Lower leg skin (tissue), 3 donors: ENCODE measurements at regions not wholly inside any gene's neighbourhood (a gene's known extent, or its start where the extent isn't known, plus 50 kb on each side); places are given as distances from the start of the nearest gene placed in this dataset.
"Not testable (repeated sequence)": the region's sequence is repeated elsewhere in the genome, so short reads cannot be mapped to it uniquely, and the experiment has no call there.

Experiments
- CTCF ChIP-seq, 3 donors: fragments of 450-650 bp; IDR thresholded peaks; one replicate each; pipeline ENCODE4 v1.5.1; 2016; ENCODE audit warnings: antibody characterized with exemption in 3 of 3, mild to moderate bottlenecking in 3 of 3, moderate library complexity in 2 of 3
- POLR2A ChIP-seq, 2 donors: fragments of 450-650 bp; IDR thresholded peaks; one replicate each; pipeline ENCODE4 v1.6.1; 2016 to 2017; ENCODE audit warnings: antibody characterized with exemption in 2 of 2, mild to moderate bottlenecking in 1 of 2, moderate library complexity in 1 of 2

- TF ChIP-seq CTCF, POLR2A (IDR thresholded peaks at IDR 0.05): not testable (repeated sequence)
These were observed 967.4 kb upstream of the AUTS2 start for GRCh38 chr7:68630914-68631313.
